ENCODE measurements at regions not wholly inside any gene's neighbourhood (a gene's known extent, or its start where the extent isn't known, plus 50 kb on each side); places are given as distances from the start of the nearest gene placed in this dataset.

- no peaks in the 10 kb centered on the region for H4K20me1 ChIP-seq (ENCODE audit: insufficient read depth, low read length)
- H3K79me2 ChIP-seq (ENCODE audit: insufficient read depth, low read length), result no peaks in the 10 kb centered on the region
These were observed 121.7 kb downstream of the NREP start for GRCh38 chr5:111635151-111635902.

GRCh38 chr5:111631328-111631727 is 119.0 kb upstream of the STARD4 start:
- TF ChIP-seq, protein P1, sequence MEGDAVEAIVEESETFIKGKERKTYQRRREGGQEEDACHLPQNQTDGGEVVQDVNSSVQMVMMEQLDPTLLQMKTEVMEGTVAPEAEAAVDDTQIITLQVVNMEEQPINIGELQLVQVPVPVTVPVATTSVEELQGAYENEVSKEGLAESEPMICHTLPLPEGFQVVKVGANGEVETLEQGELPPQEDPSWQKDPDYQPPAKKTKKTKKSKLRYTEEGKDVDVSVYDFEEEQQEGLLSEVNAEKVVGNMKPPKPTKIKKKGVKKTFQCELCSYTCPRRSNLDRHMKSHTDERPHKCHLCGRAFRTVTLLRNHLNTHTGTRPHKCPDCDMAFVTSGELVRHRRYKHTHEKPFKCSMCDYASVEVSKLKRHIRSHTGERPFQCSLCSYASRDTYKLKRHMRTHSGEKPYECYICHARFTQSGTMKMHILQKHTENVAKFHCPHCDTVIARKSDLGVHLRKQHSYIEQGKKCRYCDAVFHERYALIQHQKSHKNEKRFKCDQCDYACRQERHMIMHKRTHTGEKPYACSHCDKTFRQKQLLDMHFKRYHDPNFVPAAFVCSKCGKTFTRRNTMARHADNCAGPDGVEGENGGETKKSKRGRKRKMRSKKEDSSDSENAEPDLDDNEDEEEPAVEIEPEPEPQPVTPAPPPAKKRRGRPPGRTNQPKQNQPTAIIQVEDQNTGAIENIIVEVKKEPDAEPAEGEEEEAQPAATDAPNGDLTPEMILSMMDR (IDR thresholded peaks at IDR 0.05; ENCODE audit: low read length), result no peak
- no peak for TF ChIP-seq EZH2 (IDR thresholded peaks at IDR 0.05; ENCODE audit: borderline replicate concordance, low read length)
- no peaks in the 10 kb centered on the region for H3K36me3 ChIP-seq (ENCODE audit: insufficient read depth, low read length)
- H3K9ac ChIP-seq (ENCODE audit: low read length), result no peak overlapping the region

More at GRCh38 chr5:111635151-111635902, 121.7 kb downstream of the NREP start:
- Histone ChIP-seq H3K27me3 (ENCODE audit: insufficient read depth, low read length) (no peaks in the 10 kb centered on the region), H3K9ac (ENCODE audit: low read length) (no peak overlapping the region), H2AFZ (ENCODE audit: low read length) (no peak overlapping the region), H3K4me3 (ENCODE audit: low read depth, low read length, poor library complexity, severe bottlenecking) (no peak overlapping the region), H3K36me3 (ENCODE audit: insufficient read depth, low read length) (no peaks in the 10 kb centered on the region), H3F3A (ENCODE audit: insufficient read depth, low read length) (no peaks in the 10 kb centered on the region), H3K27ac (ENCODE audit: low read depth, low read length, poor library complexity, severe bottlenecking) (no peak overlapping the region), H3K4me2 (ENCODE audit: low read length) (no peak overlapping the region), H3K9me2 (ENCODE audit: low read depth, low read length) (no peaks in the 10 kb centered on the region), H3K9me3 (ENCODE audit: low read length) (peaks cover 8% of the 10 kb centered on the region; the same call in 1 of the 2 replicates), H3K4me1 (ENCODE audit: insufficient read depth, low read length, severe bottlenecking) (no peaks in the 10 kb centered on the region)
- TF ChIP-seq EZH2 (IDR thresholded peaks at IDR 0.05; ENCODE audit: borderline replicate concordance, low read length), result no peak

DNA sequence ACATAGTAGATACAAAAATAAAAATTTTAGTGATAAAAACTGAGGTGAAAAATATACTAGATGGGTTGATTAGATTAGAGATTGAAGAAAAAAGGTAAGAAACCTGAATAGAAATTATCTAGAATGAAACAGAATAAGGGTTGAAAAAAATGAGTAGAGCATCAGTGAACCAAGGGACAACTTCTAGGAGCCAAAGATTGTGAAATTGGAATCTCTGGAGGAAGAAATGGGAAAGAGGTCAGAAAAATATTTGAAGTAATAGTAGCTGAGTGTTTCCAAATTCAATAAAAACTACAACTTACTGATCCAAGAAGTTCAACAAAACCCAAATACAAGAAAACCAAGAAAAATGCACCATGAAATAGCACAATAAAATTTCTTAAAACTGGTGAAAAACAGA is 116.6 kb upstream of the STARD4 start:
- Histone ChIP-seq H2AFZ (ENCODE audit: low read length) (no peak overlapping the region), H3K4me3 (ENCODE audit: low read depth, low read length, poor library complexity, severe bottlenecking) (no peak overlapping the region), H3K9ac (ENCODE audit: low read length) (no peak overlapping the region), H4K20me1 (ENCODE audit: insufficient read depth, low read length) (no peaks in the 10 kb centered on the region), H3F3A (ENCODE audit: insufficient read depth, low read length) (no peaks in the 10 kb centered on the region), H3K36me3 (ENCODE audit: insufficient read depth, low read length) (no peaks in the 10 kb centered on the region), H3K27ac (ENCODE audit: low read depth, low read length, poor library complexity, severe bottlenecking) (no peak overlapping the region), H3K4me1 (ENCODE audit: insufficient read depth, low read length, severe bottlenecking) (no peaks in the 10 kb centered on the region), H3K27me3 (ENCODE audit: insufficient read depth, low read length) (no peaks in the 10 kb centered on the region), H3K79me2 (ENCODE audit: insufficient read depth, low read length) (no peaks in the 10 kb centered on the region), H3K9me2 (ENCODE audit: low read depth, low read length) (no peaks in the 10 kb centered on the region), H3K4me2 (ENCODE audit: low read length) (no peak overlapping the region), H3K9me3 (ENCODE audit: low read length) (no peaks in the 10 kb centered on the region)
- TF ChIP-seq, protein P1 (IDR thresholded peaks at IDR 0.05; ENCODE audit: low read length), result no peak
- no peak for TF ChIP-seq EZH2 (IDR thresholded peaks at IDR 0.05; ENCODE audit: borderline replicate concordance, low read length)

More at GRCh38 chr5:111631328-111631727, 119.0 kb upstream of the STARD4 start:
- Histone ChIP-seq H3K27ac (ENCODE audit: low read depth, low read length, poor library complexity, severe bottlenecking) (no peak overlapping the region), H3F3A (ENCODE audit: insufficient read depth, low read length) (no peaks in the 10 kb centered on the region), H3K4me2 (ENCODE audit: low read length) (no peak overlapping the region), H3K4me1 (ENCODE audit: insufficient read depth, low read length, severe bottlenecking) (no peaks in the 10 kb centered on the region), H3K9me2 (ENCODE audit: low read depth, low read length) (no peaks in the 10 kb centered on the region), H3K79me2 (ENCODE audit: insufficient read depth, low read length) (no peaks in the 10 kb centered on the region), H4K20me1 (ENCODE audit: insufficient read depth, low read length) (no peaks in the 10 kb centered on the region), H3K27me3 (ENCODE audit: insufficient read depth, low read length) (no peaks in the 10 kb centered on the region), H3K4me3 (ENCODE audit: low read depth, low read length, poor library complexity, severe bottlenecking) (no peak overlapping the region), H2AFZ (ENCODE audit: low read length) (no peak overlapping the region), H3K9me3 (ENCODE audit: low read length) (no peaks in the 10 kb centered on the region)

GRCh38 chr5:111627862-111628261 is 115.5 kb upstream of the STARD4 start:
- Histone ChIP-seq H3K79me2 (ENCODE audit: insufficient read depth, low read length) (no peaks in the 10 kb centered on the region), H3K4me3 (ENCODE audit: low read depth, low read length, poor library complexity, severe bottlenecking) (no peak overlapping the region), H3K27me3 (ENCODE audit: insufficient read depth, low read length) (no peaks in the 10 kb centered on the region), H3K9me2 (ENCODE audit: low read depth, low read length) (no peaks in the 10 kb centered on the region), H3K9ac (ENCODE audit: low read length) (no peak overlapping the region), H4K20me1 (ENCODE audit: insufficient read depth, low read length) (no peaks in the 10 kb centered on the region), H3F3A (ENCODE audit: insufficient read depth, low read length) (no peaks in the 10 kb centered on the region), H3K36me3 (ENCODE audit: insufficient read depth, low read length) (no peaks in the 10 kb centered on the region), H2AFZ (ENCODE audit: low read length) (no peak overlapping the region), H3K9me3 (ENCODE audit: low read length) (no peaks in the 10 kb centered on the region), H3K27ac (ENCODE audit: low read depth, low read length, poor library complexity, severe bottlenecking) (no peak overlapping the region), H3K4me2 (ENCODE audit: low read length) (no peak overlapping the region), H3K4me1 (ENCODE audit: insufficient read depth, low read length, severe bottlenecking) (no peaks in the 10 kb centered on the region)
- TF ChIP-seq, protein P1 (IDR thresholded peaks at IDR 0.05; ENCODE audit: low read length), result no peak
- no peak for TF ChIP-seq EZH2 (IDR thresholded peaks at IDR 0.05; ENCODE audit: borderline replicate concordance, low read length)

All from OCI-LY1 (cell line).